GM18519 (cell line): ENCODE measurements at regions not wholly inside any gene's neighbourhood (a gene's known extent, or its start where the extent isn't known, plus 50 kb on each side); places are given as distances from the start of the nearest gene placed in this dataset.

Experiments
- ATAC-seq: cut with Tn5 transposase; IDR thresholded peaks from one replicate; pipeline ENCODE4 v1.9.1; 2021; ENCODE audit warnings: mild to moderate bottlenecking, moderate library complexity; ENCODE audit not compliant: unreplicated experiment, low FRiP score

DNA sequence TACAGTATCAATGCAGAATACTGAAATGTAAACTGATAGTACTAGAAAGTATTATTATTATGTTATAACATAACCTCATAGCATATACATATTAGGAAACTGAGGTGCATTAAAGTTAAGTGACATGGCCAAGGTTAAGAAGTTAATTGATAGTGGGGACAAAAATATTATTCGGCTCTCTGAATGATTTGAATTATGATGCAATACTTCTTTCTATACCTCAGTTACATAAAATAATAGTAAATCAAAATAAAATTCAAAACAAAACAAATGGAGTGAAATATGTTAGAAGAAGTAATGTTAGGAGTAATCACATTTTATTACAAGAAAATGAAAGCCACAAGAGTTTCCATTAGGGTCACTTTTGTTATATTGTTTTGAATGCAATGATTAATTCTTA, 455.2 kb downstream of the PLA2G4A start:
- ATAC-seq, result no peak

DNA sequence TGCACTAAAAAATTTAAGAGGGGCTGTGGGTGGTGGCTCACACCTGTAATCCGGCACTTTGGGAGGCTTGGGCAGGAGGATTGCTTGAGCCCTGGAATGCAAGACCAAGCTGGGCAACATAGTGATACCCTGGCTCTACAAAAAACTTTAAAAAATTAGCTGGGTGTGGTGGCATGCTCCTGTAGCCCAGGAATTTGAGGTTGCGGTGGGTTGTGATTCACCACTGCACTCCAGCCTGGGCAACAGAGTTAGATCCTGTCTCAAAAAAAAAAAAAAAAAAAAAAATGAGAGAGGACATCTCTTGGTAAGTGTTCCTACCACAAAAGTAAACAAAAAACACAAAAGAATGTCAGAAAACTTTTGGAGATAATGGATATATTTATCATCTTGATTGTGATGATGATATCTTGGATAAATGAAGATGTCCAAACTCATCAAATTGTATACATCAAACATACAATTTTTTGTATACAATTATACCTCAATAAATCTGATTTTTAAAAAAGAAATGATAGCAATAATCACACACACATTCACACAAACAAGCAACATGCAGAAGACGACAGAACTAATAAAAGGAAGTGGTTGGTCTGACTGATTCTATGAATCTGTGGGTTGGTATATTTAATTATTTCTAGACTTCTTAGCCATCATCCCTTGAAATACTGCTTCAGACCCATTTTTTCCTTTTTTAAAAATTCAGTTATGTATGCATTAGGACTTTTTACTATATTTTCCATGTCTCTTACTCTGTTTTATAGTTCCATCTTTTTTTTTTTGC, 465.9 kb downstream of the PLA2G4A start:
- no peak for ATAC-seq

- no peak for ATAC-seq
These were observed 471.3 kb downstream of the PLA2G4A start for GRCh38 chr1:187300081-187300480.

DNA sequence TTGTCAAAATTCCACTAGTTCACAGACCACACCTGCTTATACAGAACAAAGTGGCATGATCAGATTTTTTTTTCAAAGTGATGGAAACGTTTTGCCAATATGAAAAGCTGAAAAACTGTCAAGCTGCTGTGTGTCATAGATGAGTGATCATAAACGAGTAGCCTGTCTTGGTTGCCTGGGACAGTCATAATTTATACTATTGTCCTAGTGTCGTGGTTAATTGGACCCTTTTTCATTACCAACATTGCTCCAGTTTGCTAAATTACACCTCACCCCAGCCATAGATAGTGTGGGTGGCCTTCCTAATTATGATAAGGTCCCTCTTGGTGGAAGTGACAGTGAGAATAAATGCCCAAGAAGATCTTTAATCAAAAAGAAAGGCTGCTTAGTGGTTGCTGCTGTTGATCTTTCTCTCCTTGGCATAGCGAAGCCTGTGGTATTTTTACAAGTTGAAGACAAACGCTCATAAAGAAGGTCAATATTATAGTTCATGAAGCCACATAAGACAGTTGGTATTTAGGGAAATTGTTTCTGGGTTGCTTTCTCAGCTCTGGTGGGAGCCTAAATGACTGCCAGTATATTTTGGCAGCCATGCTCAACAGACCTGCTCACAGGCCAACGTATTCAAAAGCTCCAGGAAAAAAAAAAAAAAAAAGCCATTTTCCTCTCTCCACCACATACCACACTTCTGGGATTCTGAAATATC, 478.1 kb downstream of the PLA2G4A start:
- ATAC-seq, result no peak

DNA sequence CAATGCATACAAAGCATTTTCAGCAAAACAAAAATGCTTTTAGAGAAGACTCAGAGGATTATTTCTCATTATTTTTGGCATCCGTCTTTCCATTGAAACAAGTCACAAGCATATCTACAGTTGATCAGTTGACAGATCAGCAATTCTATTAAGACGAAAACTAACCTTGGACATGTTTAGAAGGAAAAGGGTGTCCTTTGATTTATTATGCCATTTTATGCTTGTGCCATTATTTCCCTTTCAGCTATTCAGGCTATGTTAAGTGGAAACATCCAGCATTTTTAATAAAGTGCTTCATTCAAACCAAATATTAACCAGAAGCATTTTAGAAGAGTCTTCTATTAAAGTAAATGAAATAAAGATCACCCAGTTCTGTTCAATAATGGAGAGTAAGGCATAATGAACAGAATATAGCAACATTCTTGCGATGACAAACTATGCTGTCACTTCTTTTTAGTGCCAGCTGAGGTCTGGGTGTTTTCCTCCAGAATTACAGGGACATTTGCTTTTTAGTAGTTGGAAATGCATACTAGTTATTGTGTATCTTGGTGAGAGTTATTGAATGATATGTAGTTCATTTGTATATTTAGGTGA, 481.4 kb downstream of the PLA2G4A start:
- ATAC-seq, result no peak

- ATAC-seq, result no peak
These were observed 484.4 kb downstream of the PLA2G4A start for GRCh38 chr1:187313115-187313514.

DNA sequence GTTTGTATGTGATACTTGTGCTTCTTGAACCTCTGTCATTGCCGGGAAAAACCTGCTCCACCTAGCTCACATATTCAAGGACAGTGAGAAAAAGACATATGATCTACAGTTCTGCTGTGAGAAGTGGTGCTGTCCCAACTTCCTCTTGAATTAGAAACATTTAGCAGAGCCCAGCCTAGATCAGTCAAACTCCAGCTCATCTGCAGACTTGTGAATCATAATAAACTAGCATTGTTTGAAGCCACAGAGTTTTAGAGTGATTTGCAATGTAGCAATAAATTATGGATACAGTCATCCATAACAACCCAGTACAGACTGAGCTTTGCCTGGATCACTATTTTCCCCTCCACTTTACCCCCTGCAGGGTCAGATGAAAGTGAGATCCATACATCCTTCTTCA, 497.8 kb downstream of the PLA2G4A start:
- no peak for ATAC-seq

- ATAC-seq, result peak; percentile 88
These were observed 507.9 kb downstream of the PLA2G4A start for GRCh38 chr1:187336441-187337168.

DNA sequence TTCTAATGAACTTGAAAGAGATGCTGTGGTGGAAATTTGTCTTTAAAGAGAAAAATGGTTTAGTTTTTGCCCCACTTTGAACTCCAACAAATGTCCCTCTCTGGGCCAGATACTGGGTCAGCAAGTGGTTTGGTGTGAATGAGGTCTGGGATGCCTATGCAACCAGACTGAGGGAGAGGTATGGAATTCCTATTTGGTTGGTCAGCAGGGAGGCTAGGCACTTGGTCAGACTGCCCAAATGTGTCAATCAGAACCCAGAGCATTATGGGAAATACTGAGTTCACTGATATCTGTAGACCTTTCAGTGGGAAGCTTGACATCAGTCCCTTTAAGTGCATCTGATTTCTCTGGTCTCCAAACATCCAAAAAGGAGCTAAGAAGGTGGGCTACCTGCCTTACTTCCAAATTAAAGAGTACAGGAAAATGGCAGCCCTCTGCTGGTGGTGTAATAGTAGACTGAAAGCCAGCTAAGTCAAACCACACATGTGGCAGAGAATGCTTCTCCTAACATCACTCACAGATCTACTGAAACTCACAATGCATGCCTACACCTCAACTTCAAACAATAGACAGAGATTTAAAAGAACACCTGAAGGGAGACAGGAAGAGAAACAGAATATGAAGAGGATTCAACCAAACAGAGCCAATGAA, 510.1 kb downstream of the PLA2G4A start:
- no peak for ATAC-seq

GRCh38 chr1:187342495-187342894, 513.7 kb downstream of the PLA2G4A start:
- ATAC-seq, result no peak

DNA sequence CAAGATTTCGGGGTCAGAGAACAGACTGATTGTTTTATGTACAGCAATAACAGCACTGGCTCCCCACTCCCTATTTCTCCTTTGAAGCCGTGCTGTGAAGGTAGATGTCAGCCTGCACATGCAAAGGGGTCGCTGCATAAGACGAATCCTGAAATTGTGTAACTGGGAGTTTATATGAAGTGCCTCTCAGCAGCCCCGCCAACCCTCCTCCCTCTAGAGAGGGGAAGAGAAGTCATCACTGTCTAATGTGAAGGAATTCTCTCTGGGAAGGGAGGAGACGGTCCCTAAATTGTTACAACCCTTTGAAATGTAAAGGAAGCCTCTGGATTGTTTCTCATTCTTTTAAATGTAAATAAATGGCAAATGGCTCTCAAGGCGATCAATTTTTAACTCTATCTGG, 545.3 kb downstream of the PLA2G4A start:
- ATAC-seq, result no peak

GRCh38 chr1:187374742-187375141, 546.0 kb downstream of the PLA2G4A start:
- ATAC-seq, result no peak

DNA sequence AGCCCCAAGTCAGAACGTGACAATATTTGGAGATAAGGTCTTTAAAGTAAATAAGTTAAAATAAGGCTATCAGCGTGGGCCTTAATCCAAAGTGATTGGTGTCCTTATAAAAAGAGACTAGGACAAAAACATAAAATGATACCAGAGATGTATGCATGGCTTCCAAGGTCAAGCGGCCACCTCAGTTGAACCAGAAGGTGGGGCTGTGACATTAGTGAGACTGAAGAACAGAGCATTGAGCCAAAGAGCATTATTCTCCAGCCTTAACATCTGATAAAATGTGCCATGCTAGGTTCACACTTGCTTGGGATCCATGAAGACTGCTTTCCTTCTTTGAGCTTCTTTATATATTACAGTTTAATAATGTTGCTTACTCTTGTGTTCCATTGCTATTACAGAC, 554.6 kb downstream of the PLA2G4A start:
- ATAC-seq, result no peak

GRCh38 chr1:187384504-187384903, 555.8 kb downstream of the PLA2G4A start:
- peak; percentile 94 for ATAC-seq

DNA sequence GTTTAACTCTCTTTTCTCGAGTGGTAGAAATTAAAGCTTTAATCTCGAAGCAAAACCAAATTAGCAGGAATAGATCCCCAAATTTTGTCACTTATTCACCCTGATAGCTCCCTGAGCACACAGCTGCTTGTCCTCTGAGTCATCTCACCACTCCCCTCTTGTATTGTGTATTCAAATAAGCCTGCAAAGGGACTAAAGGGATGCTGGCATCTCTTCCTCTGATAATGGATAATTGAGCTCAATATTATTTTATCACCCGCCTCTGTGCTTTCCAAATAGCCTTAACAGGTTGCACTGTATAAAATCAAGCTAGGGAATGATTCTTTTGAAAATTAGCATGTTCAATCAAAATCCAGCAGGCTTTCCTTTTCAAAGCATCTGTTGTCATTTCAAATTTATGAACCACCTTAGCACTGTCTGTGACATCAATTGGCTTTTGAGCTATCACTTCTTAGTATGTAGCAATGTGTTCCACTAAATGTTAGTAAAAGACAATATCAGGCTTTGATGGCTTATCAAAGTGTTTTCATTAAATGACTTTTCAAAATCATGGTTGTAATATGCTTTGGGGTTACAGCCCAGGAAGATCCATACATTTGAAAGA, 561.6 kb downstream of the PLA2G4A start:
- no peak for ATAC-seq

GRCh38 chr1:187396226-187396625, 567.5 kb downstream of the PLA2G4A start:
- no peak for ATAC-seq

DNA sequence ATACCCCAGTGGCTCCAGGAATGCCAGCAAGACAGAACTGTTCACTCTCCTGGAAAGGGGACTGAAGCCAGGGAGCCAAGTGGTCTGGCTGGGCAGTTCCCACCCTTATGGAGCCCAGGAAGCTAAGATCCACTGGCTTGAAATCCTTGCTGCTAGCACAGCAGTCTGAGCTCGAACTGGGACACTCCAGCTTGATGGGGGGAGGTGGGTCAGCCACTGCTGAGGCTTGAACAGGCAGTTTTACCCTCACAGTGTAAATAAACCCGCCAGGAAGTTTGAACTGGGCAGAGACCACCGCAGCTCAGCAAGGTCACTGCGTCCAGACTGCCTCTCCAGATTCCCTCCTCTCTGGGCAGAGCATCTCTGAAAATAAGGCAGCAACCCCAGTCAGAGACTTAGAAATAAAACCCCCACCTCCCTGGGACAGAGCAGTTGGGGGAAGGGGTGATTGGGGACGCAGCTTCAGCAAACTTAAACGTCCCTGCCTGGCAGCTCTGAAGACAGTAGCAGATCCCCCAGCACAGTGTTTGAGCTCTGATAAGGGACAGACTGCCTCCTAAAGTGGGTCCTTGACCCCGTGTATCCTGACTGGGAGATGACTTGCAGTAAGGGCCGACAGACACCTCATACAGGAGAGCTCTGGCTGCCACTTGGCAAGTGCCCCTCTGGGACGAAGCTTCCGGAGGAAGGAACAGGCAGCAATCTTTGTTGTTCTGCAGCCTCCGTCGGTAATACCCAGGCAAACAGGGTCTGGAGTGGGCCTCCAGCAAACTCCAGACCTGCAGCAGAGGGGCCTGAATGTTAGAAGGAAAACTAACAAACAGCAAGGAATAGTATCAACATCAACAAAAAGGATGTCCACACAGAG, 568.4 kb downstream of the PLA2G4A start:
- ATAC-seq, result no peak

DNA sequence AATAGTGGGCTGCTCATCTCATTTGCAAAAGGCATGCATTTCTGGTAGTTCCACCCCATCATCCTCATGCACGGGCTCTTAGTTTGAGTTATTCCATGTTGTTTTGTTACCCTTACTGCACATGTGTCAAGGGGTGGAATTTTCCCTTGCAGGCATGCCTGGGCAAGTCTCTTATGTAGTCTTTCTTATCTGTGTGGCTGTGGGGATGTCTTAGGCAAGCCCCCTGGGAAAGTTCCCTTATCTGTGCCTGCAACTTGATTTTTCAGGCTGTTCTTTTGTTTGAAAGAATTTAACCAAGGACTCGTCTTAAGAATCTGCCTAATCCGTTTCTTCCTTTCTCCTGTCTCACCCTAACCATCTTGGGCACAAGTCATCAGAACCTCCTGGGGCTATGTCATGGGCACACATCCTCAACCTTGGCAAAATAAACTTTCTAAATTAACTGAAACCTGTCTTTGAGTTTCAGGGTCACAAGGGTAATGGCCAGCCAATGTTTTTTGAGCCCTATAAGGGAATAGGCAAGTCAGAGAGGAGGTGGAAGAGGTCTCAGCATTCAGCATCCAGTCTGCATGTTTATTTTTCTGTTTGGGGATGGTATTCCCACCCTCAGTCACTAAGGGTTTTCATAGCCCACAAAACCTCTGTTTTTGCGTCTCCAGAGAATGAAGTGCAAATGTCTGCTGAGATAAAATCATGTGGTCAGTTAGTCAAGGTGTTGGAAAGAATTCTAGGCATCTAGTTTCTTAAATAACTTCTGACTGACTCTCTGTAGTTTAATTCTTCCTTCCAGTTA, 579.7 kb downstream of the PLA2G4A start:
- no peak for ATAC-seq
